DMS153 treated with DMSO at 0.1 percent for 48 hours (cell line): ENCODE measurements at regions not wholly inside any gene's neighbourhood (a gene's known extent, or its start where the extent isn't known, plus 50 kb on each side); places are given as distances from the start of the nearest gene placed in this dataset.
"Not testable (repeated sequence)": the region's sequence is repeated elsewhere in the genome, so short reads cannot be mapped to it uniquely, and the experiment has no call there.

Source experiments
- DNase-seq: peaks from one replicate; lab custom pipeline; 2025; ENCODE audit not compliant: unreplicated experiment; lab: John Stamatoyannopoulos, UW

DNA sequence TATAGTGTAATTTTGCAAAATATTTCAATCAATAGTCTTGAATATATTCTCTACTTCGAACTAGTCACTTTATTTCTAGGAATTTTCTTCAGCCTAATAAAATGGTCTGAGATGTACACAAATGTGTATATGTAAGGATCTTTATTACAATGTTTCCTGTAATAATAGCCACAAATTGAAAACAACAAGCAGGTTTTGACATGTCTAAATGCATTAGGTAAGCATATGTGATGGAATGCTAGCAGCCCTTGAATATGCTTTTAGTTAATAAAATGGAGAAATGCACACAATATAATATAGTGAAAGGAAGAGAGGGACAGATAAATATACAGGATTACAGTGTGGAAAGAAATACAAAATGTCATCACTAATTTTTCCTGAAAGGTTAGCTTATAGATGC is 196.5 kb upstream of the IRX5 start:
- DNase-seq: no peak

DNA sequence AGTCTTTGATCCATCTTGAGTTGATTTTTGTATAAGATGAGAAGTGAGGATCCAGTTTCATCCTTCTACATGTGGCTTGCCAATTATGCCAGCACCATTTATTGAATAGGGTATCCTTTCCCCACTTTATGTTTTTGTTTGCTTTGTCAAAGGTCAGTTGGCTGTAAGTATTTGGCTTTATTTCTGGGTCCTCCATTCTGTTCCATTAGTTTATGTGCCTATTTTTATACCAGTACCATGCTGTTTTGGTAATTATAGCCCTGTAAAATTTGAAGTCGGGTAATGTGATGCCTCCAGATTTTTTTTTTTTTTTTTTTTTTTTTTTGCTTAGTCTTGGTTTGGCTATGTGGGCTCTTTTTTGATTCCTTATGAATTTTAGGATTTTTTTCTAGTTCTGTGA is 203.0 kb upstream of the IRX5 start:
- DNase-seq: not testable (repeated sequence)

DNA sequence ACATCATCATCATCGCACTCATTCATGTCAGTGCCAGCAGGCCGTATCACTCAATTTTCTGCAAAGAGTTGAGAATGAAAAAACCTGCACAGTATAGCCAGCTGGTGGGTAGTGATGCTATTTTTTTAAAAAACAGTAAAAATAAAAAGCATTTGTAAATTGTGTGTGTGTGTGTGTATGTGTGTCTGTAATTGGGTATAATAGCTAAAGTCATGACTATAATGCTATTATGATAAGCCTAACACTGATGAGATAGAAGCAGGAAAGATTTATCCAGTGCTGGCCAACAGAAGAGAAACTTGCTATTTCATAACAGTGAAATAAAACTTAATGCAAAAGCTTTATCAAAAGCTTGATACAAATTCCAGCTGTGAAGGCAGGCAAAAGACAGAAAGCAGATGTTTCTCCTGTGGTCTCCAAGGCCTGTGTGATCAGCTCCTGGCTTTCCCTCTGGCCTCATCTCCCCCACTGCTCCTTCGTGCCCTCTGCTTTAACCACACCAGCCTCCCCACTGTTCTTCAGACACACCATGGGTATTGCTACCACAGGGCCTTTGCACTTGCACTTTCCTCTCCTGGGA is 206.2 kb upstream of the IRX5 start:
- no peak for DNase-seq

- no peak for DNase-seq
Measured at GRCh38 chr16:54722210-54722676, 208.4 kb upstream of the IRX5 start.

GRCh38 chr16:54720259-54720658 is 210.4 kb upstream of the IRX5 start:
- DNase-seq: no peak

GRCh38 chr16:54719624-54720023 is 211.0 kb upstream of the IRX5 start:
- DNase-seq: no peak

- no peak for DNase-seq
Measured at GRCh38 chr16:54718376-54718775, 212.3 kb upstream of the IRX5 start.

DNA sequence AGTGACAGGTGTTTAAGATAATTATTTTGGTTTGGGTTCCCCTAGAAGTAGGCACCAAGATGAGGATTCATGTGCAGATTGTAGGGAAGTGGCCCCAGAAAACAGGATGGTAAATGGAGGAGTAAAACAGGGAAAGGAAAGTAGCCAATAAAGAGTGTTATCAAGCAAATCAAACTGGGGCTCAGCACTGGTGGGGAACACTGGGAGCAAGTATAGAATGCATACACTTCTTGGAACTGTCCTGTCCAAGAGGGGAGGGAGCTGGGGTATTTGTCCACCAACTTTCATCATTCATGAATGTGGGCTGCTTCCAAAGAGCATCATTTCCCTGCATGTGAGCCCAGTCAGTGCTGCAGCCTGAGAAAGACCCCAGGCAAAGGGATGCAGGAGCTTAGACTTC is 215.7 kb upstream of the IRX5 start:
- DNase-seq: no peak

GRCh38 chr16:54712866-54713265 is 217.8 kb upstream of the IRX5 start:
- DNase-seq: no peak

DNA sequence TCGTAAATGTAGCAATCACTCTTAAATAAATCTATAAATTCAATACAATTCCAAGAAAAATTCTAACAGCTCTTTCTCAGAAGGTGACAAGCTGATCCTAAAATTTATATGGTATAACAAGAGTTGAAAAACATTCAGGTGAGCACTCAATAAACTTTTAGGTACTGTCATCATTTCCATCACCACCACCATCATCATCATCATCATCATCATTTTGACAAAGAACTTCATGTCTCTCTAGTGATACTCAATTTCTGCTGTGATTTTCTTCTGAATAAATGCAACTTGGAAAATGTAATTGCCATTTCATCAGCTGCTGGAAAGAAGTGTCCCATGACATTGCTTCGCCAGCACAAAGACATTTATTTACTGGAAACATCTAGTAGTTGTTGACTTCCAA is 222.9 kb upstream of the IRX5 start:
- DNase-seq: no peak

GRCh38 chr16:54706406-54706805 is 224.3 kb upstream of the IRX5 start:
- DNase-seq: no peak

- DNase-seq: no peak
Measured at GRCh38 chr16:54703339-54703738, 227.3 kb upstream of the IRX5 start.

GRCh38 chr16:54699656-54700055 is 231.0 kb upstream of the IRX5 start:
- DNase-seq: no peak

DNA sequence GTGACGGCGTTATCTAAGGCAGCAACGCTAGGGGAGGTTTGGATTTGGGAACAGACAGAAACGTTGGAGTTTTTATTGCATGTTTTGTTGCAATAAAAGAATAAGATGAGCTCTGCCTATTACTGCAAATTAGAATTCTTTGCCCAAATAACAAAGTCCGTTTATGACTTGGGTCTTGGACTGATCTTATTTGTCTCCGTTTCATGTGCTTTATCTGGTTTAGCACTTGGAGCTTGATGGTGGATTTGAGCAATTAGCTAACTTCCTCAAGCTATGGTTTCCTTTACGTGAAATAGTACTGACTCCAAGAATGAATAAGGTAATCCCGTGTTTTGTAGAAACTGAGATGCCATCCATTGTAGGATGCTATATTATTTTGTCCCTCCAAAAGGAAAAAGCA is 233.0 kb upstream of the IRX5 start:
- no peak for DNase-seq

GRCh38 chr16:54696970-54697369 is 233.7 kb upstream of the IRX5 start:
- DNase-seq: no peak

GRCh38 chr16:54696522-54696921 is 234.1 kb upstream of the IRX5 start:
- DNase-seq: no peak

DNA sequence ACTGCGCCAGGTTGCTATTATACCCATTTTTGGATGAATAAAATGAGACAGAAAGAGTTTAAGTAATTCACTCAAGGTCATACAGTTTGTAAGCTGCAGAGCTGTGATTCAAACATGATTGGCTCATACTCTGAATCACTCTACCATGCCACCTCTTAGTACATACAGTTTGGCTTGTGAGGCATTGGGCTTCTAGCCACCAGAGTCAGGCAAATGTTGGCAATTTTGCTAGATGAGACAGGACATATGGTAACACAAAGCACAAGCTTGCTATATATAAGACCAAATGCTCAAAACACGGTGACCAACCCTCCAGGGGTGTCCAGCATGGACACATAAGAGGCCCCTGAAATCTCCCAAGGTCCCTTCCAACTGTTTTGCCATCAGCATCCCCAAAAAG is 236.0 kb upstream of the IRX5 start:
- DNase-seq: no peak

- DNase-seq: no peak
Measured at GRCh38 chr16:54693864-54694263, 236.8 kb upstream of the IRX5 start.

DNA sequence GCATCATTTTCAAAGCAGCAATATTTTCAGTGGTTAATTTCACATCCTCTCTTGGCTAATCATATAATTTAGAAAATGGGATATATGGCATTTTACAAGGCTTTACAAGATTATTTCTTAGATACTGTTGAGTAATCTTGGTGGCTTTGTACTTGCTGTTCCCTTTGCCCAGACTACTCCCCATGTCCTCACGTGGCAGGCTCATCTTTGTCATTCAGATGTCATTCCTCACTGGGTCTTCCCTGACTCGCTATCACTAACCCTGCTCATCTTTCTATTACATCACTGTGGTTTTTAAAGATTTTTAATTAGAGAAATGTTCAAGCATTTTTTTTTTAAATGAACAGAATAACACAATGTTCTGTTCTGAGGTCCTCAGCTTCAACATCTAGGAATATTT is 240.0 kb upstream of the IRX5 start:
- DNase-seq: no peak

- no peak for DNase-seq
Measured at GRCh38 chr16:54690306-54690705, 240.4 kb upstream of the IRX5 start.

DNA sequence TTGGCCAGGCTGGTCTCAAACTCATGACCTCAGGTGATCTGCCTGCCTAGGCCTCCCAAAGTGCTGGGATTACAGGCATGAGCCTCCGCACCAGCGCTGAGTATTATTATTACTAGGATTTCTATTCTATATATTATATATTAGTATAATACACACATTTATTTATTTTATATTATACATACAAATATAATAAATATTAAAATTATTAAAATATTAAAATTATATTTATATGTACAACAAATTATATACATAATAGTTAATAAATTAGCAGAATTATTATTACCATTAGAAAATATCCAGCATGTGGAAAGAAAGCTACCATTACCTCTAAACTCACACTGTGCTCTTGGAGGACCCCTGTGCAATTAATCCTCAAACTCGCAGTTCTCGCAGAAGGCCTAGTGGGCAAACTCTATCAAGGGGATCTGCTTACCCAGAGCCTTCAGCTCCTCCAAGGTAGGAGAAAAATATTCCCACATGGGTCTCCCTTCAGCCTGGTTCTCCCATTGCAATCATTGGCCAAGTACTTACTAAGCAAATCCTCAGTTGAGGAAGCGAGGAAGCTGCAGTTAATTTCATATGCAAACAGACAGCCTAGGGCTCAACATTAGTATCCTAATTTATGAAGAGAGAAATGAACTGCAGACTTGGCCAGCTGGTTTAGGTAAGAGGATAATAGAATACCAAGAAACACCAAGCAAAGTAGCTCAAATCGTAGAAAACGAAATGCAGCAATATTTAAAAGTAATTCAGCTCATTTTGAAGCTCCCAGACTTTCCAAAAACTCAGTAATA is 241.4 kb upstream of the IRX5 start:
- DNase-seq: no peak

DNA sequence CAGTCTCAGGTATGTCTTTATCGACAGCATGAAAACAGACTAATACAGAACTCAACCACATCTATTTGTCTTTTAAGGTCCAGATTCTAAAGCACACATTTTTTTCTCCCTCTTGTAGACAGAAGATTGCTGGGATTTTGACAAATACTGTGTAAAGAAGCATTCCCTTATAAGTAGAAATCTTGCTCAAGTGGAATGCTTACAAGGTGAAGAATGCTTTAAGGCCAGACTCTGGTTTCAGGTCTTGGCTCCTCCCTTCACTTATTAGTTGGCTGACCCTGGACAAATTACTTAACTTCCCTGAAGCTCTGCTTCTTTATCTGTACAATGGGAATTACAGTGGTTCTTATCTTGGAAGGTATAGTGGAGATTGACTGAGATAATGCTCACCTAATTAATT is 242.3 kb upstream of the IRX5 start:
- DNase-seq: no peak
